ENCODE measurements at regions not wholly inside any gene's neighbourhood (a gene's known extent, or its start where the extent isn't known, plus 50 kb on each side); places are given as distances from the start of the nearest gene placed in this dataset.

- no peak for TF ChIP-seq CTCF (IDR thresholded peaks at IDR 0.05; ENCODE audit: low read length)
- TF ChIP-seq EZH2phosphoT487 (IDR thresholded peaks at IDR 0.05; ENCODE audit: low read length) = no peak
- TF ChIP-seq EZH2 (optimal IDR thresholded peaks at IDR 0.05; ENCODE audit: low read depth, low read length) = no peak
- H3K4me1 ChIP-seq (ENCODE audit: low read length) = no peaks in the 10 kb centered on the region
- H3K27ac ChIP-seq (ENCODE audit: low read length) = no peak overlapping the region
- H3K9me3 ChIP-seq (replicated peaks; ENCODE audit: insufficient read depth, low read length) = no peaks in the 10 kb centered on the region
- H3K9me2 ChIP-seq (replicated peaks; ENCODE audit: insufficient read depth, low read length) = no peaks in the 10 kb centered on the region
- no peak overlapping the region for H3K4me3 ChIP-seq (ENCODE audit: low read length)
- no peak overlapping the region for H2AFZ ChIP-seq (ENCODE audit: low read length)
- no peak overlapping the region for H3K4me2 ChIP-seq (ENCODE audit: low read depth, low read length)
- no peaks in the 10 kb centered on the region for H4K20me1 ChIP-seq (ENCODE audit: insufficient read depth, low read length)
- DNase-seq = no peak
- H3K36me3 ChIP-seq (replicated peaks; ENCODE audit: insufficient read depth, low read length) = no peaks in the 10 kb centered on the region
- no peaks in the 10 kb centered on the region for H3K79me2 ChIP-seq (ENCODE audit: low read length)
- H3F3A ChIP-seq (ENCODE audit: insufficient read depth, low read length) = no peaks in the 10 kb centered on the region
- H3K9ac ChIP-seq (ENCODE audit: low read length) = no peak overlapping the region
- H3K27me3 ChIP-seq (replicated peaks; ENCODE audit: insufficient read depth, low read length) = no peaks in the 10 kb centered on the region
These were observed 1351.9 kb downstream of the REEP3 start for GRCh38 chr10:64873088-64873487.

GRCh38 chr10:64873959-64874358 is 1352.8 kb downstream of the REEP3 start:
- H3K79me2 ChIP-seq (ENCODE audit: low read length) = no peaks in the 10 kb centered on the region
- H3K4me2 ChIP-seq (ENCODE audit: low read depth, low read length) = no peak overlapping the region
- DNase-seq = no peak
- no peak for TF ChIP-seq CTCF (IDR thresholded peaks at IDR 0.05; ENCODE audit: low read length)
- TF ChIP-seq EZH2 (optimal IDR thresholded peaks at IDR 0.05; ENCODE audit: low read depth, low read length) = no peak
- no peak for TF ChIP-seq EZH2phosphoT487 (IDR thresholded peaks at IDR 0.05; ENCODE audit: low read length)
- H4K20me1 ChIP-seq (ENCODE audit: insufficient read depth, low read length) = no peaks in the 10 kb centered on the region
- H3K4me1 ChIP-seq (ENCODE audit: low read length) = no peaks in the 10 kb centered on the region
- no peaks in the 10 kb centered on the region for H3K36me3 ChIP-seq (replicated peaks; ENCODE audit: insufficient read depth, low read length)
- H3K4me3 ChIP-seq (ENCODE audit: low read length) = no peak overlapping the region
- no peaks in the 10 kb centered on the region for H3F3A ChIP-seq (ENCODE audit: insufficient read depth, low read length)
- H3K27ac ChIP-seq (ENCODE audit: low read length) = no peak overlapping the region
- H3K9me3 ChIP-seq (replicated peaks; ENCODE audit: insufficient read depth, low read length) = no peaks in the 10 kb centered on the region
- H2AFZ ChIP-seq (ENCODE audit: low read length) = no peak overlapping the region
- no peaks in the 10 kb centered on the region for H3K27me3 ChIP-seq (replicated peaks; ENCODE audit: insufficient read depth, low read length)
- H3K9me2 ChIP-seq (replicated peaks; ENCODE audit: insufficient read depth, low read length) = no peaks in the 10 kb centered on the region
- H3K9ac ChIP-seq (ENCODE audit: low read length) = no peak overlapping the region

- no peak for TF ChIP-seq CTCF (IDR thresholded peaks at IDR 0.05; ENCODE audit: low read length)
- TF ChIP-seq EZH2phosphoT487 (IDR thresholded peaks at IDR 0.05; ENCODE audit: low read length) = no peak
- TF ChIP-seq EZH2 (optimal IDR thresholded peaks at IDR 0.05; ENCODE audit: low read depth, low read length) = no peak
- no peak overlapping the region for H2AFZ ChIP-seq (ENCODE audit: low read length)
- no peaks in the 10 kb centered on the region for H3K9me2 ChIP-seq (replicated peaks; ENCODE audit: insufficient read depth, low read length)
- no peak overlapping the region for H3K9ac ChIP-seq (ENCODE audit: low read length)
- H3K27me3 ChIP-seq (replicated peaks; ENCODE audit: insufficient read depth, low read length) = no peaks in the 10 kb centered on the region
- no peaks in the 10 kb centered on the region for H3K4me1 ChIP-seq (ENCODE audit: low read length)
- H3K4me3 ChIP-seq (ENCODE audit: low read length) = no peak overlapping the region
- H3F3A ChIP-seq (ENCODE audit: insufficient read depth, low read length) = no peaks in the 10 kb centered on the region
- no peaks in the 10 kb centered on the region for H3K36me3 ChIP-seq (replicated peaks; ENCODE audit: insufficient read depth, low read length)
- H3K4me2 ChIP-seq (ENCODE audit: low read depth, low read length) = no peak overlapping the region
- no peaks in the 10 kb centered on the region for H4K20me1 ChIP-seq (ENCODE audit: insufficient read depth, low read length)
- H3K79me2 ChIP-seq (ENCODE audit: low read length) = no peaks in the 10 kb centered on the region
- no peak overlapping the region for H3K27ac ChIP-seq (ENCODE audit: low read length)
- DNase-seq = no peak
- no peaks in the 10 kb centered on the region for H3K9me3 ChIP-seq (replicated peaks; ENCODE audit: insufficient read depth, low read length)
These were observed 1359.3 kb downstream of the REEP3 start for GRCh38 chr10:64880546-64880945.

All from MM.1S (cell line).